NCI-H510A (cell line): ENCODE measurements at regions not wholly inside any gene's neighbourhood (a gene's known extent, or its start where the extent isn't known, plus 50 kb on each side); places are given as distances from the start of the nearest gene placed in this dataset.

Experiments
- DNase-seq: peaks from one replicate; lab custom pipeline; 2025; lab: John Stamatoyannopoulos, UW

DNA sequence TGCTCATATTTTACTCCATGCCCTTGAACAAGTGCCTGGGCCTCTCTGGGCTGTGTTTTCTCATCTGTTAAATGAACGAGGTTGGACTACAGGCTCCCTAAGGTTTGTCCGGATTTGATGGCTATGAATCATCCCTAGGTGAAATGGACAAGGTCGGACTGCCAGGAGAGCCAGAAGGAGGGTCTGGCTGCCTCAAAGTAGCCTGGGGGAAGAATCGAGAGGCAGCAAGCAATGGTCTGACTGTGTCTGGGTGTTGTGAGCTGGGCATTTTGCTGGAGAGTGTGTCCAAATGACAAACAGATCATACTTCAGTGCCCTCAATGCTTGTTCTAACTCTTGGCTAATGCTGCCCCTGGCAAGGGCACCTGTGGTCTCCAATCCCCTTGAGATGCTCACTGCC is 730.9 kb downstream of the PTPRU start:
- no peak for DNase-seq

DNA sequence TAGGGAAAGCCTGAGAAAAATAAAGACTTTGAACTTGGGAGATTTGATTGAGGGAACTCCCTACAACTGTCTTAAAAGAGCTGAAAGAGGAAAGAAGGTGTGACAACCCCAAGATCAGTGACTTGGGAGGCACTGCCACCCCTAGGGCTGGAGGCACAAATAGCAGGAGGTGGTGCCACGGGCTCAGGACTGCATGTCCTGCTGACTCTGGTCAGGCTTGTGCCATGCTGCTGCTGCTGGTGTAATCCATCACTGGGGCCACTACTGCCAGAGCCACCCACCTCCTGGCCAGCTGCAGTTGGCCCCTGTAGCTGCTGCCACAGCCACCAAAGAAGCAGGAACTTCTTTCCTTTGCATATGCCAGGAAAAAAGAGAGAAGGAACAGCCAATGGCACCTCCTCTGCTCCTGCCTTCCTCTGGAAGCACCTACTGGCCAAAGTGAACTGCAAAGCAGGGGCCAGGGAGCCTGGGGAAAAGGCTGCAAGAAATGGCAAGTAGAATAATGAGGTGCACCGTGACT is 730.3 kb downstream of the PTPRU start:
- no peak for DNase-seq

DNA sequence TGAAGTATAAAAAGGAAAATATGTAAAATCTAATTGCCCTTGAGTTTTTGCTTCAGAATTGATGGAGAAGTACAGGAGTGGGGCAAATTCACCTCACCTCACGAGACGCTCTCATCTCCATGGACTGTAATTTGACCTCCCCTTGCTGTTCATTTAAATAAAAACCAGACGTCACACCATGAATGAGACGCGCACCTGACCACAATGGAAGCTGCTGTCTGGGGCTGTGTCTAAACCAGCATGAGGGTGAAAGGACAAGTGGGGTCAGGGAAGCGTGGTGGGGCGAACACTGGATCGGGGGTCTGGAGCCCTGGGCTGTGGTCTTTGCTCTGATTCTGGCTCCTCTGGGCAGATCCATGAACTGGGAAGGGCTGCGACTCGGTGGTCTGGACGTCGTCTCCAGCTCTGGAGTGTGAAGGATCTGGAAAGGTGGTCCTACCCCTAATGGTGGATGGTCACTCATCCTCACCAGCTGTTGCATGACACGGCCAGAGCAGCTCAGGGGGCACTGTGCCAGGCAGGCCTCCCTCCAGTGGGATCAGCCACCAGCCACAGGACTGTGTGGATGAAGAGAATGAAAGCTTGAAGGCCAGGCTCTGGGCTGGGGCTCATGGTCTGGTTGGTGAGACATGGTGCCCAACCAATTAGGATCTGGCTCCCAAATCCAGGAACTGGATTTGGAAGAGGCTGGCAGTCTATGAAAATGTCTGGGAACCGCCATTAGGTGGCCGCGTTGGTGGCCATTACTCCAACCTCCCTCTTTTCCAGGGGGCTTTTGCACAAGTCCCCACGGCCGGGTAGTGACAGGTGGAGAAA is 728.6 kb downstream of the PTPRU start:
- DNase-seq: peak; percentile 25

DNA sequence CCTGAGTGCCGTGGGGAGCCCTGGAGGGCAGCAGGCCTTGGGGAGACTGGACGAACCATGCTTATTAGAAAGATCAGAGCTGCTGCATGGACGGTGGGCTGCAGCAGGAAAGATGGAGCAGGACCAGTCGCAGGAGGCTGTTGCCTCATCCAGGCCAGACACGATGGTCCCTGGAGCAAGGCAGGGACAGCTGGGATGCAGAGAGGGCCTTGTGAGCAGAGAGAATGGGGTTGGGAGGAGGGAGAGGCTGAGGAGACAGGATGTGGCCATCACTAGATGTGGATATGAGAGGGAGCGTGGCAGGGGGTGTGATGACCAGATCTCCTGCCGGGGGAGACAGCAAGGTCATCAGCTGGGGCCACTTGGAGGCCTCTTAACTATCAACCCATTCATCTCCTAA is 727.6 kb downstream of the PTPRU start:
- no peak for DNase-seq

DNA sequence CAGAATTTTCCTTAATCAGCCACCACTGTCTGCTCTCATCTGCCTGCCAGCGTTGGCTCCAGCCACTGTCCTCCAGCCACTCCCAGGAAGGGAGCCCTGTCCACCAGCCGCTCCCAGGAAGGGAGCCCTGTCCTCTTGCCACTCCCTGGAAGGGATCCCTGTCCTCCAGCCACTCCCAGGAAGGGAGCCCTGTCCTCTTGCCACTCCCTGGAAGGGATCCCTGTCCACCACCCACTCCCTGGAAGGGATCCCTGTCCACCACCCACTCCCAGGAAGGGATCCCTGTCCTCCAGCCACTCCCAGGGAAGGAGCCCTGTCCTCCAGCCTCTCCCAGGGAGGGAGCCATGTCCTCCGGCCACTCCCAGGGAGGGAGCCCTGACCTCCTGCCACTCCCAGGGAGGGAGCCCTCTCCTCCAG is 726.5 kb downstream of the PTPRU start:
- DNase-seq: no peak

DNA sequence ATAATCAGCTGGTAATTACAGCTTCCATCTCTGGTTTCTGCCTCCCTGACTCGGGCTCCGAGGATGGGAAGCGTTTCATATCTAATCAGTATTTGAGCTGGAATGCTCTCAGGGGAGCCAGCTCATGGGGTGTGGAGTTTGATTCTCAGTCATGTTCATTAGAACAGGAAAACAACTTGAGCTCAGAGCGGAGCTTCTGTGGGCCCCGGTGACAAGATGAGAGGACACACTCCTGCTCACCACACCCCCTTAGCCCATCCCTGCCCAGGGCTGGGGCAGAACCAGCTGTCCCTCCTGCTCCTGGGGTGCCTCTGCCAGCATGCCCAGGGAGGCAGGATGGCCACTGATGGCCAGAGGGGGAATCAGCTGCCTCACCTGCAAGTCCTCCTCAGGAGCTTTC is 726.0 kb downstream of the PTPRU start:
- no peak for DNase-seq

DNA sequence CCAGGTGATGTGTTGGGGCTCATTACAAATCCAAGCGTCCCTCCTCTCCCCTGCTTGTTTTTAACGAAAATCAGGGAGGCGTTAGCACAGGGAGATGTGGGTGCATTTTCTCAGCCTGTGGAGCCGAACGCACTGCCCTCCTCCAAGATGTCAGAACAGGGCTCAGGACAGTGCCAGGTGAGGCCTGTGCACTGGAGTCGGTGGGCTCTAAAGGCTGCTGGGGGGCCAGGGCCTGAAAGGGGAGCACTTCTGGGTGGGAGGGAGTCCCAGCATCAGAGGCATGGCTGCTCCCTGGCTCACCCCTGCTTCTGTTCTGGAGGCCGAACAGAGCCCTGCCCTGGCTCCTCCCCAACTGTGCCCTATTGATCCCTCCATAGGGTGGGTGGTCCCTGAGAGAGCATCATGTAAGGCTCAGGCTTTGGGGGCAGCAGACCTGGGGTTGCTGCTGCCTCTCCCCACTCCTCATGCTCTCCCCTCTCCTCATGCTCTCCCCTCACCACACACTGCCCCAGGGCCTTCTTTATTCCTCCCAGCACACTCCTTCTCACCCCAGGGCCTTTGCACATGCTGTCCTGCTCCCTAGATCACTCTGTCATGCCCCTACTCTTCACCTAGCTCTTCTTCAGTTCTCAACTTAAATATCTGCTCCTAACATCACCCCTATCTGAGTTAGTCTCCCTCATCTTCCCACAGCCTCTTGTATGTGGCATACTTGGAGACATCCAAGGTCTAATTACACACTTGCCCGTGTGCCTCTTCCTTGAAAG is 725.2 kb downstream of the PTPRU start:
- DNase-seq: no peak

DNA sequence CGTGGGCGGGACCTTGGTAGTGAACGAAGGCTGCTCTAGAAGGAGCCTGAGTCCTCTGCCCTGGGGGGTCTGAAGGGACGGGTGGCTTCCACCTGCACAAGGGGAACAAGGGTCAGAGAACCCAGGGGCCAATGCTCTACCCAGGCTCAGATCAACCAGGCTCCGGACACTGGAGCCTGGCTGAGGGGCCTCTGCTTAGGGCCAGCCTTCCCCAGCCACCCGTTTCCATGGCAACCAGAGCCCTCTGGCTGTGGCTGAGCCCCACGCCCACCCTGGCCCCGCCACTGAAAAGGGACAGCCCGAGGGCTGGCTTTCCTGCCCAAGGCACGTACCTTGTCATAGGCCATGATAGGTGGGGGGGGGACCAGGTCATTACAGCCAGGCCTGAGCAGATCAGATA is 724.6 kb downstream of the PTPRU start:
- DNase-seq: no peak

DNA sequence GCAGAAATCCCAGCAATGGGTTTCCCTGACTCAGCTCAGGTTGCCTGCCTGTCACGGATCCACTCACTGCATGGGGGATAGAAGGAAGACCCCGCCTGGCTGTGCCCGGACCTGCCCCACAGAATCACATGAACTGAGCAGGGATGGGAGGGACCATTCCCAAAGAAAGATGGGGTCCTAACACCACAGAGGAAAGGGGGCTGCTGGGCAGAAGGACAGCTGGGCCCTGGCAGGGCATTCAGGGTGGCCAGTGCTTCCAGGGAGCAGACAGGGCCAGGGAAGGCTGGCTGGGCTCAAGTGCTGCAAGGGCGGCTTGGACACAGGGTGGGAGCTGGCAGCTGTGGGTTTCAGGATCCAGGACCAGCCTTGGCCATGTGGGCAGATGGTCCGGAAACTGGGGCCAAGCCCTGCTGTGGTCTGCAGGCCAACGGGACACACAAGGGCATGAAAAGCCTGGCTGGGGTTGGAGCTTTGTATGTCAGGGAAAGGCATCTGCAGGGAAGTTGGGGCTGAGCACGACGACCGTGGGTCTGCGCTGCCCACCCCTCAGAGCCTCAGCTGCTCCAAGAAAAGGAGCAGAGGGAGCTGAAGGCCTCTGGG is 723.9 kb downstream of the PTPRU start:
- no peak for DNase-seq

DNA sequence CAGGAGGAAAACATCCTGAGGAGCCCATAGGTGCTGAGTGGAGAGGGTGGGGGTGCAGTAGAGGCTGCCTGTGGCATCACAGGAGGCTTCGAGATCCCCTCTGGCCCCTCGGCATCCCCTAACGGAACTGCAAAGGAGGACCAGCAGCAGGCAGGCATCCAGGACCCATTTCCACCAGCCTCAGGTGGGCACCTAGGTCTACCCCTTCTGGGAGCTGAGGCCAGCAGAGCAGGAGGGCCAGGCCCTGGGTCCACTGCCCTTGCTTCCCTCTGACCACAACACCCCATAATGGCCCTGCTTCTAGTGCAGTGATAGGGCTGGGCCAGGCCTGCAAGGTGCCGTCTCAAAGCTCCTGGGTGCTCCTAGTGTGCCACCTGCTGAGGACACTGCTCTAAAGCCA is 723.0 kb downstream of the PTPRU start:
- no peak for DNase-seq

DNA sequence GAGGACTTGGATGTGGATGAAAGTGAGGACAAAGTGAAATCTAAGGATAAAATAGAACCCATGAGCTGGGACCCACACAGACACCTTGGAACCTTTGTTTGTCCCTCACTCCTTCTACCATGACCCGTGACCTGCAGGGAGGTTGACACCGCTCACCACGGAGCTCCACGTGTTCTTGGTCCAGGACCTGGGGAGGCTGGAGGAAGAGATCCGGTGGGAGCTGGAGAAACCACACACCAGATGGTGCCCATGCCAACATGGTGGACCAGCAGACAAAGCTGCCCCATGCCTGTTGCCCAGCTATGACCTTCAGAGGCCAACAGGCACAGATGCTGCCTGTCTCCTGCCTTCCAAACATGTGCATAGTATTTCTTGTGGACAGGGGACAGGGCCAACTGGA is 721.9 kb downstream of the PTPRU start:
- no peak for DNase-seq

DNA sequence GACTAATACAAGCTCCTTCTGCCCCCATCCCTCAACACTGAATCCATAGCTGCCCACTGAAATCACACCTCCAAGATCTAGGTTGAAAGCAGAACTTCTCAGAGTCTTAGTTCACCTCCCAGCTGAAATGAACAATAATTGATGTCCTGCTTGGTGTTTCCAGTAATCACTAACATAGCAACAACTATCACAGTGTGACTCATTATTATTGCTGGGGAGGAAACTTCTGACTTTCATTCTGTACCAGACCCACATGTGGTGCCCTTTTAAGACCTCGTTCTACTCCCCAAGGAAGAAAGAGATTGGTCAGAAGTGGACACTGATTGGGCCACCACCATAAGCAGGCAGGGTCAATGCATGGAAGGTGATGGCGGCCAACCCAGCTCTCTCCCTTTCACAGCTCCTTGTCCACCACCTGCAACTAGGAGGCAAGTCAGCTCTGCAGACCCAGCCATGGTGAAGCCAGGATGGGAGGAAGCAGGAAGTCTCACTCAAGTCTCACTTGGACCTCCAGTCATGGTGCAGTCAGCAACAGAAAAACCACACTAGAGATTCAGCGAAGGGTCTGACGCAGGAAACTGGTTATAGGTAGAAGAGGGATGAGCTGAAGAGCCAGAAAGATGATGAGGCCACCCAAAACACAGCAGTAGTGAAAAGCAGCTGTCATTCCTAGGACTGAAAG is 720.2 kb downstream of the PTPRU start:
- DNase-seq: no peak

DNA sequence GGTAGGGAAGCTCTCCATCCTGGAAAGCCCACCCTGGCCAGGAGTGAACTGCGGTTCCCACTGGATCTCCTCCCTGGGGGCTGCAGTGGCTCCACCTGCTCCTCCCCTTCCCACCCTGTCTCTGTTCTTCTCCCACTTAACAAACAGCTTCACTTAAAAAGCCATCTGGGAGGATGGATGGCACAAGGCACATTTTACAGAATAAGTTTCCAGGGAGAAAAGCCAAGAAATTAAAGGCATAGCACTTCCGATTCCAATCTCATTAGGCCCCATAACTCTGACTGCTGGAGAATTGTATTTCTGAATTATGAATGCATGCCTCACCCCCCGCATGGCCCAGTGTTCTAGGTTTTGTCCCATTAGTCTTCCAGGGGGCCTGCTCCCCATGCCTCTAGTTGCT is 718.3 kb downstream of the PTPRU start:
- DNase-seq: no peak

DNA sequence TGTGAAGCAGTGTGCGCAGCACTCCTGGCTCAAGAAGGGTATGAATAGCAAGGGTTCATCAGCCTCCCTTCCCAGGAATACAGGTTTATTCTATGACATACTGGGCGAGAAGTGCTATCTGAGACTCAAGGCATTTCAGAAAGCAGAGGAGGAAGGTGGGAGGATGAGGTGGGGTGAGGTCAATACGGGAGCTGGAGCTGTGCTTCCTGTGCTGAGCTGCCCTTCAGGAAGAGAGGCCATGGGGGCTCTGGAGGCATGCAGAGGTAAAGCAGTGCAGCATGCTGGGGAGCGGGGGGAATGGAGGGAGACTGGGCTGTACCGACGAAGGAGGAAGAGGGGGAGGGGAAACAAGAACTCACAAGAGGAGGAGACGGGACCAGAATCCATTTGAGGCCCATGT is 717.6 kb downstream of the PTPRU start:
- DNase-seq: no peak

DNA sequence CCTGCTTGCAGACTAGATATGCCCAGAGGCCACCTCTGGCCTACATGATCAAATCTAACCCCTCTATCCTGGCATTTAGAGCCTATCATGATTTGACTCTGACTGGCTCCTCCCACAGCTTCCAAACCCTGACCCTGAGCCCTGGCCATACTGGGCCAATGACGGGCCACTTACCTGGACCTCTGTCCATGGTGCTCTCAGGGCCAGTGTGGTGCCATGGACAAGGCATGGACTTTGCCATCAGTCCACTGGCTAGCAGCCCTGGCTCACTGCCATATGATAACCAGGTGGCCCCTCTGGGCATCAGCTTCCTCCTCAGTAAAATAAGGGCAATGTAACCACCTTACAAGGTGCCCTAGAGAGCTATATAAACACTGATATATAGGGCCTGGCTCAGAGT is 713.4 kb downstream of the PTPRU start:
- DNase-seq: no peak

DNA sequence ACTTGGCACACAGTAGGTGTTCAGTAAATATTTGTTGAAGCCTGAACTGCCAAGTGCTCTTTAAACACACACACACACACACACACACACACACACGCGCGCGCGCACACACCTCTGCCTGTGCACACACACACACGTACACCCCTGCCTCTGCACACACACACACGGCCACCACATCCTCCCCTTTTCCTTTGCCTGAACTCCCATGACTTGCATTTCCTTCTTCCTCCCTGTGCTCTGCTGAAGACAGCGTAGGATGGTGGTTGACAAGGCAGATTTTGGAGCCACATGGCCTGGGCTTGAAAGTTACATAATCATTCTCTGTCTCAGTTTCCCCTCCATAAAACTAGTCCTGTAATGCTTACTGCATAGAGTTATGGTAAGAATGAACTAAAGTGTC is 712.3 kb downstream of the PTPRU start:
- no peak for DNase-seq

DNA sequence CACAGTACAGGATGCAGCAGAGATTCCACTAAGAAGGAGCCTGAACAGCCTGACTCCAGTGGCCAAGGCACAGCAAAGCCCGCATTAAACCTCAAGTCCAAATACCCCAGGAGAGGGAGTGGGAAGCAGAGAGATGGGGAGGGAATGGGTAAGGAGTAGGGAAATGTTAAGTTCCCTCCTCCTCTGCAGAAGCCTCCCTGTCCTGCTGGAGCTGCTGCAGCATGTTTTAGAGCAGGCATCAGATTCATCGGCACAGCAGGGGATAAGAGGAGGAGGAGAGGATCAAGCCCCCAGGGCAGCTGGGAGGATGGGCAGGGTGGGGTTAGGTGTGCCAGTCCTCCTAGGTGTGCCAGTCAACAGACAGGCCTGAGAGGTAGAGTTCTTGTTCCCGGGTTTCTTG is 709.7 kb downstream of the PTPRU start:
- no peak for DNase-seq

DNA sequence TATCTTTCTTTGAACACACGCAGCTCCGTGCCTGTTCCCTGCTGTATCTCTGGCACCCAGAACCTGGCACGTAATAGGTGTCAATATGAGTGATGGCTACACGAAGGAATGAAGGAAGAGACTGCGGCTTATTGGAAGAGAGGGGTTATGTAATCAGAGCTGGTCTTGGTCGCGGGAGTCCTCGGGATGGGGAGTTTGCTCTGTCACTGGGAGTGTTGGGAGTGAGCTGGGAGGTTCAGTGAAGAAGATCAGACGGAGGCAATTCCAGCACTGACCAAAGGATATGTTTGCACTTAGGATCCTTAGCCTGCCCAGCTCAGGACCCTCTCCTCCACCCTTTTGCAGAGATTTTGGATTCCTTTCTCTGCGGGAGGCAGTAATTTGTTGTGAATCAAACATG is 709.1 kb downstream of the PTPRU start:
- no peak for DNase-seq

DNA sequence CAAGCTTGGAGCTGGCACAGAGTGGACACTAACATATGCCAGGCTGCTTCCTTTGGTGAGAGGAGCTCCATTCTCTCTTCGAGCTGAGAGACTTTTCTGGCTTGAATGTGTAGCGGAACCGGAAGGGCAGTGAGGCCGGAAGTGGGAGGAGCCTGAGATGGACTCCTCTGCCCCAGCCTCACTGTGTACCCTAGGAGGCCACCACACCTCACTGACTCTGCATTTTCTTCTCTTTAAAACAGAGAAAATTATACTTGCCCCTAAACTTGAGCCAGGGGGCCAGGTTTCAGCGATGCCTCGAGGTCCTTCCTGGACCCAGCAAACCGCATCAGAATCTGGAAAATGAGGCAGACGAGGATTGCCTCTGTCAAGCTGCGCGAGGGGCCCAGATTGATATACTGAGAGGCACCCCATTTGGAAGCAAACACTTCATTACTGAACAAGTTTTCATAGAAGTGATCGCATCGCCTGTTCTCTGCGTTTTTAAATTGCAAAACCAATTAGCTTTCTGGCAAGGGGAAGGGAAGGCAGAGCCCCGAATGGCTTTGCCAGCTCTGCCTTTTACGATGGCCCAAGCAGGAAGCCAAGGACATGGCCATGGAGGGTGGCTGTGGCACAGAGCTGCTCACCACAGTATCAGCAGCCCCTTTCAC is 708.1 kb downstream of the PTPRU start:
- no peak for DNase-seq

DNA sequence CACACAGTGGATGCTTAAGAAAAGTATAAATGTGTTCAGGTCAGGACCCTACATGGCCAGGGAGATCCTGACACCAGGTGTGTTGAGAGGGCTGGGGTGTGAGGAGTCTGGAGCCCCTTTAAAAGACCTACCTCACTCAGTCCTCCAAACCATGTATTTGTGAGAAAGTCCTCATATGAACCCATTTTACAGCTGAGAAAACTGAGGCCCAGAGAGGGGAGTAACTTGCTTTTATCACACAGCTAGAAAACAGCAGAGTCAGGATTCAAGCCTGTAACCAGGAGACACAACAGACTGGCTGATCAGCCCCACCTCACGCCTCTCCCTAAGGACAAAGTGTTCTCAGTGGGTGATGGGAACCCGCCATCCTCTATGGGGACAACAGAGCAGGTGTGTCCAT is 706.7 kb downstream of the PTPRU start:
- no peak for DNase-seq

DNA sequence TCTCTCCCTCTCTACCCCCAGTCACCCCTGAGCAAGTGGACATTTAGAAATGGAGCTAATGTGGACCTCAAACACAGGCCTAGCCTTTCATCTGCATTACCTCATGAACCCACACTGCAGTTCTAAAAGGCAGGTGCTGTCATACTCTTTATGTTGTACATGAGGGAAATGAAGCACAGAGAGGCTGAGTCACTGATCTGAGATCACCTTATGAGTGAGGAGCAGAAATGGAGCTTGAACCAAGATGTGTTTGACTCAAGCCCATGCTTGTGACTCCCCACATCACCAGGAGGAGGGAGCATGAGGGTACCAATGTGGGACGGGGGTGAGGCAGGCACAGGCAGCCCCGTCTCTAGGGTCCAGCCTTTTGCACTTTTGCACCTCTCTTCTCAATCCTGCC is 702.8 kb downstream of the PTPRU start:
- DNase-seq: no peak

DNA sequence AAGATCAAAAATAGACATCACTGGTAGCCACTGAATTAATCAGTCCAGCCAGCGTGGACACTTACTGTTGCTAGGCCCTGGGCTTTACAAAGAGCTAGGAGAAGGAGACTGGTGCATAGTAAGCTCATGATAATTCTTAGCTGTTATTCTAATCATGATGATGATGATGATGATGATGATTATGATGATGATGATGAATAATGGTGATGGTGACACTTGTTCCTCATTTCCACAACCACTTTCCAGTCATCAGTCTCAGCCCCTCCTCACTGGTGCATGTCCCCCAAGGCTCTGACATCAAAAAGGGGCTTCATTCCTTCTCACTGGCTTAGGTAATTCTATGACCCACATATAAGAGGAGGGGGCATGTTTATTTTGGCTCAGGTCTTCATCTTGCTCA is 701.0 kb downstream of the PTPRU start:
- DNase-seq: no peak
